CD14-positive monocyte (primary cell): ENCODE measurements at regions not wholly inside any gene's neighbourhood (a gene's known extent, or its start where the extent isn't known, plus 50 kb on each side); places are given as distances from the start of the nearest gene placed in this dataset.

Experiments used
- DNase-seq, 3 donors: peaks; one replicate each; pipeline ENCODE4 v3.0.0-alpha.2; 2011 to 2022
- H2AFZ ChIP-seq: 2 replicates; pipeline ENCODE4 v1.6.0; 2012; ENCODE audit warnings: mild to moderate bottlenecking, low read depth, low read length, inconsistent platforms; ENCODE audit not compliant: insufficient read depth, poor library complexity, severe bottlenecking
- H3K27ac ChIP-seq, 2 donors: 1 replicate in 1 of 2; 2 replicates in 1 of 2; pipeline ENCODE4 v1.5.1; 2012 to 2013; ENCODE audit warnings: low read length in 2 of 2, control low read depth in 1 of 2, inconsistent platforms in 1 of 2, low read depth in 1 of 2, mild to moderate bottlenecking in 1 of 2
- H3K27me3 ChIP-seq, 2 donors: one replicate each; pipeline versions ENCODE4 v1.6.0 to v1.6.1; 2011 to 2013; ENCODE audit warnings: low read length in 2 of 2; ENCODE audit not compliant: control insufficient read depth in 2 of 2, insufficient read depth in 2 of 2
- H3K36me3 ChIP-seq, 2 donors: replicated peaks in 1 of 2; 1 replicate in 1 of 2; 2 replicates in 1 of 2; pipeline versions ENCODE4 v1.5.1 to v1.6.1; 2012 to 2013; ENCODE audit warnings: low read length in 2 of 2, control low read depth in 1 of 2, inconsistent platforms in 1 of 2, mild to moderate bottlenecking in 1 of 2; ENCODE audit not compliant: insufficient read depth in 2 of 2, control insufficient read depth in 1 of 2
- H3K4me1 ChIP-seq, 2 donors: 1 replicate in 1 of 2; 2 replicates in 1 of 2; pipeline versions ENCODE4 v1.5.1 to v1.6.1; 2012 to 2013; ENCODE audit warnings: low read length in 2 of 2, control low read depth in 1 of 2, inconsistent platforms in 1 of 2, mild to moderate bottlenecking in 1 of 2, moderate library complexity in 1 of 2; ENCODE audit not compliant: insufficient read depth in 2 of 2, control insufficient read depth in 1 of 2
- H3K4me2 ChIP-seq: replicated peaks from 2 replicates; pipeline ENCODE3; 2012; ENCODE audit warnings: low read length, moderate library complexity, mild to moderate bottlenecking; ENCODE audit not compliant: poor library complexity, severe bottlenecking; ENCODE audit errors: extremely low read depth
- H3K4me3 ChIP-seq, 3 experiments: fragments of 200-600 bp in 1 of 3; sonication (generic) in 1 of 3; replicated peaks in 1 of 3; 1 replicate in 2 of 3; 2 replicates in 1 of 3; pipeline ENCODE4 v1.5.1; 2011 to 2013; ENCODE audit warnings: low read length in 3 of 3, mild to moderate bottlenecking in 3 of 3, control low read depth in 2 of 3, low read depth in 2 of 3, inconsistent platforms in 1 of 3, moderate library complexity in 1 of 3
- H3K79me2 ChIP-seq: 2 replicates; pipeline ENCODE4 v1.6.0; 2012; ENCODE audit warnings: mild to moderate bottlenecking, control low read depth, inconsistent platforms, low read length, moderate library complexity; ENCODE audit not compliant: insufficient read depth
- H3K9ac ChIP-seq: 2 replicates; pipeline ENCODE4 v1.6.0; 2017; ENCODE audit warnings: low read length, mild to moderate bottlenecking; ENCODE audit not compliant: insufficient read depth, poor library complexity, severe bottlenecking
- H3K9me3 ChIP-seq, 2 donors: replicated peaks in 1 of 2; 1 replicate in 1 of 2; 2 replicates in 1 of 2; pipeline versions ENCODE4 v1.5.1 to v1.6.1; 2012 to 2013; ENCODE audit warnings: low read length in 2 of 2, control low read depth in 1 of 2; ENCODE audit not compliant: control insufficient read depth in 1 of 2, insufficient read depth in 1 of 2
- H4K20me1 ChIP-seq: 2 replicates; pipeline ENCODE4 v1.6.0; 2012; ENCODE audit warnings: mild to moderate bottlenecking, low read length, control low read depth, moderate library complexity; ENCODE audit not compliant: insufficient read depth
- H3K27ac Mint-ChIP-seq, 7 donors: one replicate each; pipeline ENCODE4 v1.8.0; 2020; ENCODE audit warnings: mild to moderate bottlenecking in 7 of 7, mixed read lengths in 7 of 7, moderate library complexity in 6 of 7, inconsistent platforms in 2 of 7
- H3K27me3 Mint-ChIP-seq, 3 donors: one replicate each; pipeline ENCODE4 v1.8.0; 2021 to 2022; ENCODE audit warnings: low read depth in 3 of 3, mild to moderate bottlenecking in 3 of 3, mixed read lengths in 3 of 3, moderate library complexity in 3 of 3, inconsistent platforms in 1 of 3
- H3K36me3 Mint-ChIP-seq, 2 donors: one replicate each; pipeline ENCODE4 v1.8.0; 2020; ENCODE audit warnings: mixed read lengths in 2 of 2, inconsistent platforms in 1 of 2, mild to moderate bottlenecking in 1 of 2
- H3K4me1 Mint-ChIP-seq: one replicate; pipeline ENCODE4 v1.8.0; 2020; ENCODE audit warnings: mild to moderate bottlenecking, mixed read lengths
- H3K4me3 Mint-ChIP-seq, 2 donors: one replicate each; pipeline ENCODE4 v1.8.0; 2020; ENCODE audit warnings: mild to moderate bottlenecking in 2 of 2, mixed read lengths in 2 of 2, moderate library complexity in 1 of 2
- H3K9me3 Mint-ChIP-seq, 7 donors: one replicate each; pipeline ENCODE4 v1.8.0; 2020 to 2022; ENCODE audit warnings: mixed read lengths in 7 of 7, mild to moderate bottlenecking in 6 of 7, moderate library complexity in 6 of 7, inconsistent platforms in 2 of 7
- WGBS: methylation state at CpG from one replicate; pipeline ENCODE4 v1.1.5; 2013; ENCODE audit warnings: missing lambda C conversion rate; ENCODE audit not compliant: insufficient coverage; 5-methylcytosine and 5-hydroxymethylcytosine counted together
- intact Hi-C, 2 donors: fragments of 100-400 bp; cut with micrococcal nuclease; formaldehyde crosslinking; loops; one replicate each; pipeline versions ENCODE4 v1.15.0 to v1.15.1; 2023
- TF ChIP-seq, protein P1 (sequence below): fragments of 200-600 bp; IDR thresholded peaks from one replicate; pipeline ENCODE4 v1.8.0; 2022; ENCODE audit warnings: antibody characterized with exemption, mild to moderate bottlenecking

DNA sequence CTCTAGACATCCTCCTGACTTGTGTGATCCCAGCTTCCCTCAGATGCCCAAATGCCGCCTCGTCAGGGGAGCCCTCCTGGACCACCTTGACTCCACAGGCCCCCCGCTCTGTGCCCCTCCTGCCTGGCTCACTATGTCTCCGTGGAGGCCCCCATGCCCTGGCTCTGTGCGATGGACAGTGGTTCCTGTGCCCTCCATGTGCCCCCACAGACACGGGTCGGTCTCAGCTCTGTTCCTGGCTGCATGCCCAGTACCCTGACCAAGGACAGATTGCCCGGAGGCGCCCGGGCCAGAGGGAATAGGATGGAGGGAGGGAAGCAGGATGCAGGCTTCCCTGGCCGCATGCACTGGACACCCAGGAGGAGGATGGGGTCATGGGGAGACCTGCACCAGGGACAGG is 1274.6 kb downstream of the BRD1 start:
- Mint-ChIP-seq H3K27me3 (peaks cover 0 to 4% (median 1%) of the 10 kb centered on the region in 3 donors), H3K27ac (no peak overlapping the region), H3K4me3 (no peak overlapping the region), H3K4me1 (no peaks in the 10 kb centered on the region), H3K36me3 (no peaks in the 10 kb centered on the region), H3K9me3 (peaks cover 0 to 3% (median 0%) of the 10 kb centered on the region in 7 donors)
- Histone ChIP-seq H3K9me3 (no peaks in the 10 kb centered on the region), H3K36me3 (no peaks in the 10 kb centered on the region), H3K79me2 (no peaks in the 10 kb centered on the region), H3K4me3 (no peak overlapping the region), H3K27me3 (no peaks in the 10 kb centered on the region), H3K4me2 (no peak overlapping the region), H3K4me1 (no peaks in the 10 kb centered on the region), H3K27ac (no peak overlapping the region), H2AFZ (no peak overlapping the region), H3K9ac (no peak overlapping the region), H4K20me1 (no peaks in the 10 kb centered on the region)
- TF ChIP-seq, protein P1, sequence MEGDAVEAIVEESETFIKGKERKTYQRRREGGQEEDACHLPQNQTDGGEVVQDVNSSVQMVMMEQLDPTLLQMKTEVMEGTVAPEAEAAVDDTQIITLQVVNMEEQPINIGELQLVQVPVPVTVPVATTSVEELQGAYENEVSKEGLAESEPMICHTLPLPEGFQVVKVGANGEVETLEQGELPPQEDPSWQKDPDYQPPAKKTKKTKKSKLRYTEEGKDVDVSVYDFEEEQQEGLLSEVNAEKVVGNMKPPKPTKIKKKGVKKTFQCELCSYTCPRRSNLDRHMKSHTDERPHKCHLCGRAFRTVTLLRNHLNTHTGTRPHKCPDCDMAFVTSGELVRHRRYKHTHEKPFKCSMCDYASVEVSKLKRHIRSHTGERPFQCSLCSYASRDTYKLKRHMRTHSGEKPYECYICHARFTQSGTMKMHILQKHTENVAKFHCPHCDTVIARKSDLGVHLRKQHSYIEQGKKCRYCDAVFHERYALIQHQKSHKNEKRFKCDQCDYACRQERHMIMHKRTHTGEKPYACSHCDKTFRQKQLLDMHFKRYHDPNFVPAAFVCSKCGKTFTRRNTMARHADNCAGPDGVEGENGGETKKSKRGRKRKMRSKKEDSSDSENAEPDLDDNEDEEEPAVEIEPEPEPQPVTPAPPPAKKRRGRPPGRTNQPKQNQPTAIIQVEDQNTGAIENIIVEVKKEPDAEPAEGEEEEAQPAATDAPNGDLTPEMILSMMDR: no peak
- no peak for DNase-seq
- intact Hi-C loops: no loop called here
- WGBS: 86% methylated on average over 11 of the region's 11 CpGs

DNA sequence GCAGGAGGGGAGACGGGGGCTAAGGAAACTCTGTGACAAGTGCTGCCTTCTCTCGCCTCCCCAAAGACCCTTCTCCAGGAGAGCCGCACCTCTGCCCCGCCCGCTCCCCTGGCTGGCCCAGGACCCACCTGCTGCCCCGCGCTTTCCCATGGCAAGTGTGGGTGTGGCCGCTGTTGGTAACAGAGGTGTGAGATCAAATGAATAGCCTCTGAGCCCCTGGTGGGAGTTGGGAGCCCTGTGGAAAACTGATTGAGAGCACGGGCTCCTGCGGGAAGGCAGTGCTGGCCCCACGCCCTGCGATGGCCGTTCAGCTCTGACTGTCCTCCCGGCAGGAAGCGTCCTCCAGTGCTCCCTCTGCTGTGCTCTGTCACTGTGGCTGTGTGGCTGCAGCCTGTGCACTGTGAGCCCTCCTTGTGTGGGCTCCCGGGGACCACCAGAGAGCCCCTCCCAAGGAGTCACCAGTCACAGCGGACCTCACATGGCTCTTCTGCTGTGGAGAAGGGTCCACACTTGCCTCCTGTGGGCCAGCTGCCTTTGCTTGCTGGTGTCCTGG is 1275.9 kb downstream of the BRD1 start:
- intact Hi-C loops: no loop called here
- Histone ChIP-seq H3K79me2 (no peaks in the 10 kb centered on the region), H3K27ac (no peak overlapping the region), H2AFZ (no peak overlapping the region), H4K20me1 (no peaks in the 10 kb centered on the region), H3K4me2 (no peak overlapping the region), H3K36me3 (no peaks in the 10 kb centered on the region), H3K9ac (no peak overlapping the region), H3K4me3 (no peak overlapping the region), H3K27me3 (no peaks in the 10 kb centered on the region), H3K9me3 (no peaks in the 10 kb centered on the region), H3K4me1 (no peaks in the 10 kb centered on the region)
- Mint-ChIP-seq H3K27ac (no peak overlapping the region), H3K9me3 (no peaks in the 10 kb centered on the region), H3K4me1 (no peaks in the 10 kb centered on the region), H3K27me3 (peaks cover 0 to 4% (median 1%) of the 10 kb centered on the region in 3 donors), H3K4me3 (no peak overlapping the region), H3K36me3 (no peaks in the 10 kb centered on the region)
- no peak for DNase-seq
- WGBS: 80% methylated on average over 15 of the region's 17 CpGs
- TF ChIP-seq, protein P1: no peak
